HG02798 (cell line): ENCODE measurements at regions not wholly inside any gene's neighbourhood (a gene's known extent, or its start where the extent isn't known, plus 50 kb on each side); places are given as distances from the start of the nearest gene placed in this dataset.

ENCODE experiments used
- ATAC-seq: cut with Tn5 transposase; IDR thresholded peaks from one replicate; pipeline ENCODE4 v1.9.1; 2021; ENCODE audit warnings: mild to moderate bottlenecking; ENCODE audit not compliant: unreplicated experiment, poor library complexity

GRCh38 chr18:29218091-29218490, 1041.2 kb upstream of the CDH2 start:
- no peak for ATAC-seq

- ATAC-seq, result no peak
Measured at GRCh38 chr18:29217124-29217915, 1040.4 kb upstream of the CDH2 start.

- no peak for ATAC-seq
Measured at GRCh38 chr18:29198834-29199233, 1021.9 kb upstream of the CDH2 start.

GRCh38 chr18:29196307-29196706, 1019.4 kb upstream of the CDH2 start:
- no peak for ATAC-seq

GRCh38 chr18:29191263-29191662, 1014.3 kb upstream of the CDH2 start:
- no peak for ATAC-seq

- ATAC-seq, result no peak
Measured at GRCh38 chr18:29188760-29189159, 1011.8 kb upstream of the CDH2 start.

GRCh38 chr18:29185801-29186200, 1008.9 kb upstream of the CDH2 start:
- ATAC-seq, result no peak

- ATAC-seq, result no peak
Measured at GRCh38 chr18:29184654-29185053, 1007.7 kb upstream of the CDH2 start.

- ATAC-seq, result no peak
Measured at GRCh38 chr18:29181151-29181901, 1004.4 kb upstream of the CDH2 start.

GRCh38 chr18:29176681-29177080, 999.8 kb upstream of the CDH2 start:
- ATAC-seq, result no peak

GRCh38 chr18:29174891-29175290, 998.0 kb upstream of the CDH2 start:
- ATAC-seq, result no peak

GRCh38 chr18:29172756-29173067, 995.8 kb upstream of the CDH2 start:
- ATAC-seq, result no peak

GRCh38 chr18:29171892-29172755, 995.2 kb upstream of the CDH2 start:
- no peak for ATAC-seq

- ATAC-seq, result no peak
Measured at GRCh38 chr18:29169599-29169998, 992.7 kb upstream of the CDH2 start.

- no peak for ATAC-seq
Measured at GRCh38 chr18:29164993-29165599, 988.2 kb upstream of the CDH2 start.

GRCh38 chr18:29164020-29164706, 987.2 kb upstream of the CDH2 start:
- no peak for ATAC-seq

GRCh38 chr18:29163596-29163995, 986.7 kb upstream of the CDH2 start:
- no peak for ATAC-seq

- no peak for ATAC-seq
Measured at GRCh38 chr18:29161429-29161828, 984.5 kb upstream of the CDH2 start.

GRCh38 chr18:29160170-29160569, 983.2 kb upstream of the CDH2 start:
- ATAC-seq, result no peak

- no peak for ATAC-seq
Measured at GRCh38 chr18:29157905-29158304, 981.0 kb upstream of the CDH2 start.
